Hepatocyte (in vitro differentiated cells): ENCODE measurements at regions not wholly inside any gene's neighbourhood (a gene's known extent, or its start where the extent isn't known, plus 50 kb on each side); places are given as distances from the start of the nearest gene placed in this dataset.

Source experiments
- EZH2 ChIP-seq: fragments of 200-600 bp; sonication (generic); IDR thresholded peaks from 2 replicates; pipeline ENCODE4 v1.6.1; 2016; ENCODE audit warnings: antibody characterized with exemption, mild to moderate bottlenecking, borderline replicate concordance
- TF ChIP-seq, protein P1 (sequence below): fragments of 200-600 bp; sonication (generic); IDR thresholded peaks from 2 replicates; pipeline ENCODE4 v1.5.1; 2016; ENCODE audit warnings: antibody characterized with exemption, mild to moderate bottlenecking; ENCODE audit not compliant: poor library complexity

DNA sequence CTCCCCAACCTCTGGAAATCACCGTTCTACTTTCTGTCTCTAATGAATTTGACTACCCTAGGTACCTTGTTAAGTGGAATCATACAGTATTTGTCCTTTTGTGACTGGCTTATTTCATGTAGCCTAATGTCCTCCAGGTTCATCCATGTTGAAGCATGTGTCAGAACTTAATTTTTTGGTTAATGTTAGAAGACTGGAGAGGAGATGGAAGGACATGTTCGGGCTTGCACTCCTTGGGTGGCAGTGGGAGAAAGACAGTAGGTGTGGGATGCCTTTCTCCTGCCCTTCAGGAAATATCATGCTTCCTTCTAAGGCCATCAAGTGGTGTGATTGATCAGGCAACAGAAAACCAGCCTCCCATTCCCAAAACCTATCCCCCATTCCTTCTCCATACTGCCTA, 61.1 kb upstream of the RNF144B start:
- TF ChIP-seq, protein P1, sequence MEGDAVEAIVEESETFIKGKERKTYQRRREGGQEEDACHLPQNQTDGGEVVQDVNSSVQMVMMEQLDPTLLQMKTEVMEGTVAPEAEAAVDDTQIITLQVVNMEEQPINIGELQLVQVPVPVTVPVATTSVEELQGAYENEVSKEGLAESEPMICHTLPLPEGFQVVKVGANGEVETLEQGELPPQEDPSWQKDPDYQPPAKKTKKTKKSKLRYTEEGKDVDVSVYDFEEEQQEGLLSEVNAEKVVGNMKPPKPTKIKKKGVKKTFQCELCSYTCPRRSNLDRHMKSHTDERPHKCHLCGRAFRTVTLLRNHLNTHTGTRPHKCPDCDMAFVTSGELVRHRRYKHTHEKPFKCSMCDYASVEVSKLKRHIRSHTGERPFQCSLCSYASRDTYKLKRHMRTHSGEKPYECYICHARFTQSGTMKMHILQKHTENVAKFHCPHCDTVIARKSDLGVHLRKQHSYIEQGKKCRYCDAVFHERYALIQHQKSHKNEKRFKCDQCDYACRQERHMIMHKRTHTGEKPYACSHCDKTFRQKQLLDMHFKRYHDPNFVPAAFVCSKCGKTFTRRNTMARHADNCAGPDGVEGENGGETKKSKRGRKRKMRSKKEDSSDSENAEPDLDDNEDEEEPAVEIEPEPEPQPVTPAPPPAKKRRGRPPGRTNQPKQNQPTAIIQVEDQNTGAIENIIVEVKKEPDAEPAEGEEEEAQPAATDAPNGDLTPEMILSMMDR: no peak
- no peak for TF ChIP-seq EZH2
